T-cell (primary cell): ENCODE measurements at regions not wholly inside any gene's neighbourhood (a gene's known extent, or its start where the extent isn't known, plus 50 kb on each side); places are given as distances from the start of the nearest gene placed in this dataset.
A peak's percentile ranks its signal among the peaks of the same experiment; 100 is the strongest.
"Not testable (repeated sequence)": the region's sequence is repeated elsewhere in the genome, so short reads cannot be mapped to it uniquely, and the experiment has no call there.

Source experiments
- ATAC-seq, 4 experiments: fragments of 200-7000 bp in 3 of 4; fragments of 150-1000 bp in 1 of 4; cut with Tn5 transposase; replicated peaks in 1 of 4; 1 replicate in 3 of 4; 2 replicates in 1 of 4; pipeline ENCODE4 v1.10.0; 2021; ENCODE audit warnings: moderate library complexity in 3 of 4, mild to moderate bottlenecking in 2 of 4, moderate number of reproducible peaks in 1 of 4
- CTCF ChIA-PET, 2 donors: fragments of 300-600 bp; sonication (Branson Sonifier 250); formaldehyde crosslinking; loops; one replicate each; lab custom pipeline; 2022; ENCODE audit warnings: antibody characterized with exemption in 2 of 2; lab: Charles Lee
- POLR2A ChIA-PET, 2 donors: fragments of 300-600 bp; sonication (Branson Sonifier 250); formaldehyde crosslinking; loops; one replicate each; lab custom pipeline; 2022; ENCODE audit warnings: antibody characterized with exemption in 2 of 2; lab: Charles Lee
- DNase-seq, 35 experiments: peaks; one replicate each; pipeline versions ENCODE4 v3.0.0 to v3.0.0-alpha.2; 2013 to 2023
- H3K27ac ChIP-seq: one replicate; pipeline ENCODE4 v1.5.1; 2013; ENCODE audit warnings: low read length
- H3K27me3 ChIP-seq, 2 experiments: replicated peaks in 1 of 2; 1 replicate in 1 of 2; 2 replicates in 1 of 2; pipeline versions ENCODE4 v1.6.1 to v1.7.0; 2013; ENCODE audit warnings: low read length in 1 of 2, mixed read lengths in 1 of 2; ENCODE audit not compliant: control insufficient read depth in 2 of 2, insufficient read depth in 2 of 2; ENCODE audit errors: extremely low read depth in 1 of 2
- H3K36me3 ChIP-seq, 2 donors: 1 replicate in 1 of 2; 2 replicates in 1 of 2; pipeline versions ENCODE4 v1.6.1 to v1.7.0; 2013; ENCODE audit warnings: low read length in 1 of 2; ENCODE audit not compliant: control insufficient read depth in 2 of 2, insufficient read depth in 1 of 2; ENCODE audit errors: extremely low read depth in 1 of 2
- H3K4me1 ChIP-seq, 2 experiments: 1 replicate in 1 of 2; 2 replicates in 1 of 2; pipeline versions ENCODE4 v1.6.1 to v1.7.0; 2013; ENCODE audit warnings: low read length in 2 of 2, mixed read lengths in 1 of 2; ENCODE audit not compliant: insufficient read depth in 2 of 2, control insufficient read depth in 1 of 2; ENCODE audit errors: extremely low read depth in 1 of 2
- H3K4me3 ChIP-seq, 2 donors: 1 replicate in 1 of 2; 2 replicates in 1 of 2; pipeline versions ENCODE4 v1.5.1 to v1.7.0; 2013; ENCODE audit warnings: mild to moderate bottlenecking in 2 of 2, low read length in 1 of 2, moderate library complexity in 1 of 2; ENCODE audit not compliant: control insufficient read depth in 1 of 2; ENCODE audit errors: extremely low read depth in 1 of 2
- H3K9me3 ChIP-seq: 2 replicates; pipeline ENCODE4 v1.7.0; 2013
- H3K27ac Mint-ChIP-seq, 2 donors: one replicate each; pipeline ENCODE4 v1.8.0; 2020 to 2021; ENCODE audit warnings: mild to moderate bottlenecking in 2 of 2, mixed read lengths in 2 of 2
- H3K27me3 Mint-ChIP-seq, 2 donors: one replicate each; pipeline ENCODE4 v1.8.0; 2021 to 2022; ENCODE audit warnings: mixed read lengths in 2 of 2
- H3K36me3 Mint-ChIP-seq: one replicate; pipeline ENCODE4 v1.8.0; 2021; ENCODE audit warnings: mixed read lengths
- H3K4me1 Mint-ChIP-seq, 3 donors: one replicate each; pipeline ENCODE4 v1.8.0; 2020 to 2022; ENCODE audit warnings: mixed read lengths in 3 of 3, mild to moderate bottlenecking in 1 of 3
- H3K4me3 Mint-ChIP-seq, 3 donors: one replicate each; pipeline ENCODE4 v1.8.0; 2020 to 2022; ENCODE audit warnings: mild to moderate bottlenecking in 3 of 3, mixed read lengths in 3 of 3, moderate library complexity in 3 of 3
- H3K9me3 Mint-ChIP-seq, 3 donors: one replicate each; pipeline ENCODE4 v1.8.0; 2020 to 2022; ENCODE audit warnings: mixed read lengths in 3 of 3
- WGBS: methylation state at CpG from one replicate; pipeline ENCODE4 v1.1.5; 2013; ENCODE audit warnings: missing lambda C conversion rate; ENCODE audit not compliant: insufficient coverage; 5-methylcytosine and 5-hydroxymethylcytosine counted together

DNA sequence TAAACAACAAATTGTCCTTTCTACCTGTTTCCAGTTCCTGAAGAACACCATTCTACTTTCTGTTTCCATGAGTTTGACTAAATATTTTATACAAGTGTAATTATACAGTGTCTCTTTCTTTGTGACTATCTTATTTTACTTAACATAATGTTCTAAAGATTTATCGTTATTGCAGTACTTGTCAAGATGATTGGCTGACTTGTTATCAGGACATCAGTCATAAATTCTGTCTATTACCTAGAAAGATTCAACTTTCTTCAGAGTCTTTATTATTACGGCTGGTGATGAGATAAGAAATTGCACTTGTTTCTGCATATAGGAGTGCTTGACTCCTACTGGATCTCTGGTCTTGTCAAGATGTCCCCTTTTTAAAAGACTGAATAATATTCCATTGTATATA lies 93.9 kb upstream of the ZNF92 start:
- no peaks in the 10 kb centered on the region for H3K4me1 ChIP-seq
- POLR2A ChIA-PET: no interaction called here
- no peak overlapping the region for H3K27ac ChIP-seq
- no peaks in the 10 kb centered on the region for H3K9me3 ChIP-seq
- Mint-ChIP-seq H3K36me3 (no peaks in the 10 kb centered on the region), H3K9me3 (peaks cover 10 to 23% (median 10%) of the 10 kb centered on the region in 3 donors), H3K27me3 (peaks cover 25 to 44% of the 10 kb centered on the region in 2 donors), H3K27ac (no peak overlapping the region), H3K4me1 (no peaks in the 10 kb centered on the region), H3K4me3 (no peak overlapping the region)
- peaks cover 0 to 9% of the 10 kb centered on the region in 2 experiments for H3K27me3 ChIP-seq
- H3K4me3 ChIP-seq: no peak overlapping the region
- WGBS: no CpG with 5 or more reads among the region's 2 CpGs
- ATAC-seq: no peak
- CTCF ChIA-PET: no interaction called here
- no peaks in the 10 kb centered on the region for H3K36me3 ChIP-seq
- no peak for DNase-seq

DNA sequence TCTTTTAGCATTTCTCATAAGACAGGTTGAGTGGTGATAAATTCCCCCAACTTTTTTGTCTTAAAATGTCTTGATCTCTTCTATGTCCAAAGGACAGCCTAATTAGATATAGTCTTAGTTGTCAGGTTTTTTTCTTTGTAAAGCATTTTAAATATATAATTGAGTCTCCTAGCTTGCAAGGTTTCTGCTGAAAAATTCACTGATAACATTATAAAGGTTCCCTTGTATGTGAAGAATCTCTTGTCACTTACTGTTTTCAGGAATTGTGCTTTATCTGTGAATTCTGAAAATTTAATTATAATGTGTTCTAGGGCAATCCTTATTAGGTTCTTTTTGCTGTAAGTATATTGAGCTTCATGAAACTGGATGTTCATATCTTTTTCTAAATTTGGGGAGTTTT lies 96.8 kb upstream of the ZNF92 start:
- no peak overlapping the region for H3K4me3 ChIP-seq
- peaks cover 33 to 52% of the 10 kb centered on the region in 2 donors for H3K27me3 Mint-ChIP-seq
- no peak overlapping the region for H3K27ac ChIP-seq
- H3K36me3 Mint-ChIP-seq: no peaks in the 10 kb centered on the region
- ChIA-PET CTCF (no interaction called here), POLR2A (no interaction called here)
- DNase-seq: no peak
- peaks cover 2 to 16% of the 10 kb centered on the region in 2 experiments for H3K27me3 ChIP-seq
- no peaks in the 10 kb centered on the region for H3K9me3 ChIP-seq
- H3K9me3 Mint-ChIP-seq: peaks cover 7 to 27% (median 15%) of the 10 kb centered on the region in 3 donors
- no peak overlapping the region for H3K27ac Mint-ChIP-seq
- no peaks in the 10 kb centered on the region for H3K4me1 ChIP-seq
- no peaks in the 10 kb centered on the region for H3K4me1 Mint-ChIP-seq
- H3K4me3 Mint-ChIP-seq: no peak overlapping the region
- H3K36me3 ChIP-seq: no peaks in the 10 kb centered on the region
- ATAC-seq: no peak

- no CpG with 5 or more reads among the region's 2 CpGs for WGBS
- H3K9me3 Mint-ChIP-seq: peaks cover 6 to 16% (median 7%) of the 10 kb centered on the region in 3 donors
- H3K27ac Mint-ChIP-seq, POLR2A ChIA-PET, DNase-seq, H3K9me3 ChIP-seq, H3K4me1 ChIP-seq, ATAC-seq, CTCF ChIA-PET, H3K4me3 Mint-ChIP-seq, H3K27ac ChIP-seq, H3K36me3 ChIP-seq, H3K36me3 Mint-ChIP-seq, H3K4me3 ChIP-seq: not testable (repeated sequence)
- H3K27me3 Mint-ChIP-seq: peaks cover 45 to 50% of the 10 kb centered on the region in 2 donors
- peaks cover 9 to 26% of the 10 kb centered on the region in 2 experiments for H3K27me3 ChIP-seq
- peaks cover 6 to 17% (median 12%) of the 10 kb centered on the region in 3 donors for H3K4me1 Mint-ChIP-seq
Observed at GRCh38 chr7:65271502-65271901, 102.2 kb upstream of the ZNF92 start.

DNA sequence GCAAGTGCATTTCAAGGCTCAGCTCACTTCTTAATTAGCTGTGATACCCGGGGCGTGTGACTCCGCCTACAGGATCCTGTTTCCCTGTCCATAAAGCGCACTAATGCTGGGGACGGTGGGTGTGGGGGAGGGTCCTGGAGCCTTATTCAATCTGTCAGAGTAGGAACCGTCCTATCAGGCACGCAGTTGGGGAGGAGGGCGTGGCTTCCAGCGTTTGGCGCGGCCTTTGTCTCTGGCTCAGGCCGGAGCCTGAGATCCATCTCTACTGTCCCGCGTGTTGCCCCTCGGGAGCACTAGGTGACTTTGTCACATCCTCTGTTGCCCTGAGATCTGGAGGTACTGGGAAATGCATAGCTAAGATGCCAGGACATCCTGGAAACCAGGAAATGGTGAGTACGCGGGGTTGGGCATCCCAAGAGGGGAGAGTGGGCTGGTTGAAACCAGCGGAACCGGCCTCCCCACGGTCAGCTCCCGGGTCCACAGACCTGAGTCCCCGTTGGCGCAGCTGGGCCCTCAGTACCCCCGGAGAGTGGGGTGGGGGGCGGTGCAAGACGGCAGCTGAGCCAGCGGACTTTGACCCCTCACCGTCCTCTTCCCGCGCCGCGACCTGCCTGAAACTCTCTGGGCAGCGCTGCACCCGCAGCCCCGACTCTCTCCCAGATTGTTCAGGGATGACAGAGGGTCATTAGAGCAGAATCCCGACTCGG lies 104.4 kb upstream of the ZNF92 start:
- Histone ChIP-seq H3K27me3 (peaks cover 9 to 22% of the 10 kb centered on the region in 2 experiments), H3K9me3 (no peaks in the 10 kb centered on the region), H3K36me3 (no peaks in the 10 kb centered on the region), H3K27ac (no peak overlapping the region), H3K4me3 (peak overlapping the region; percentile 15 to 64), H3K4me1 (peaks cover 0 to 10% of the 10 kb centered on the region in 2 experiments)
- WGBS: 5% methylated on average over 36 of the region's 37 CpGs
- Mint-ChIP-seq H3K27me3 (peaks cover 38 to 46% of the 10 kb centered on the region in 2 donors), H3K27ac (no peak overlapping the region), H3K4me1 (peaks cover 6 to 17% (median 12%) of the 10 kb centered on the region in 3 donors), H3K9me3 (peaks cover 0 to 6% (median under 1%) of the 10 kb centered on the region in 3 donors), H3K4me3 (peak overlapping the region; percentile 66 to 72 (median 70)), H3K36me3 (no peaks in the 10 kb centered on the region)
- ChIA-PET CTCF (no interaction called here), POLR2A (no interaction called here)
- peak in 2 of 35 experiments; percentile 10 to 13 for DNase-seq
- ATAC-seq: peak in 2 of 4 experiments; percentile 37 to 62

GRCh38 chr7:65268782-65269149 lies 104.9 kb upstream of the ZNF92 start:
- H3K9me3 ChIP-seq: no peaks in the 10 kb centered on the region
- no CpG with 5 or more reads among the region's 3 CpGs for WGBS
- H3K4me1 ChIP-seq: peaks cover 0 to 10% of the 10 kb centered on the region in 2 experiments
- no peak overlapping the region for H3K27ac ChIP-seq
- no peak for DNase-seq
- peaks cover 9 to 20% of the 10 kb centered on the region in 2 experiments for H3K27me3 ChIP-seq
- H3K4me3 ChIP-seq: peak overlapping the region in 1 of 2 donors; percentile 64
- ChIA-PET CTCF (no interaction called here), POLR2A (no interaction called here)
- Mint-ChIP-seq H3K27ac (no peak overlapping the region), H3K36me3 (no peaks in the 10 kb centered on the region), H3K4me1 (peaks cover 6 to 17% (median 12%) of the 10 kb centered on the region in 3 donors), H3K9me3 (peaks cover 0 to 2% (median 0%) of the 10 kb centered on the region in 3 donors), H3K4me3 (peak overlapping the region; percentile 66 to 72 (median 70)), H3K27me3 (peaks cover 34 to 44% of the 10 kb centered on the region in 2 donors)
- ATAC-seq: no peak
- H3K36me3 ChIP-seq: no peaks in the 10 kb centered on the region

DNA sequence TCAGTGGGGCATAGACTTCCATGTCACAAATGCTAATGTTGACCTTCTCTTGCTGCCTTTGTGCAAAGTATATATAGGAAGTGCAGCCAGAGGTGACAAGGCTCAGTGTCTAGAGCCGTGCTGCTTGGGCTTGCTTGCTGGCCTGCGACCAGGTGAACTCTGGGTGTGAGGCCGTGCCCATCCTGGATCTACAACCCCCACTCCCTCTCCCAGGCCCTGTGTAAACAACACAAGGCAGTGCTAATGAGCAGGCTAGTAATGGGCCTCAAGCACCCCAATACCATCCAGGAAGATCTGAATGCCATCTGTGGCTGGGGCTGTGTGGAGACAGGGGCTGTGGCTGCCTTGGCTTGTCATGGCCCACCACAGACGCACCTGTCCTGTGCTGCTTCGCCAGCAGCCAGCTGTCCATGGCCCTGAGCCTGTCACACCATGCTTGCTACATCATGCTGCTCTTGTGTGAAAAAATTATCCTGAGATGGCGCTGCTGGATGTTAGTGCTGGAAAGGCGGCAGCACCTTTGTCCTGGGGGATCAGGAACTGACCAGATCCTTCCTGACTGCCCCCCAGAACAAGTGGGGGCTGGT lies 107.6 kb upstream of the ZNF92 start:
- POLR2A ChIA-PET: interaction anchor here in 1 of 2 donors (0.7 kb wide), 1 partner anchor 15 kb away, joined by 3 read pairs; no protein-coding TSS in a partner anchor
- no peak overlapping the region for H3K4me3 Mint-ChIP-seq
- peaks cover 0 to 10% of the 10 kb centered on the region in 2 experiments for H3K4me1 ChIP-seq
- DNase-seq: no peak
- no peak overlapping the region for H3K27ac Mint-ChIP-seq
- peaks cover 7 to 24% of the 10 kb centered on the region in 2 experiments for H3K27me3 ChIP-seq
- ATAC-seq: no peak
- H3K9me3 Mint-ChIP-seq: no peaks in the 10 kb centered on the region
- H3K9me3 ChIP-seq: no peaks in the 10 kb centered on the region
- no peaks in the 10 kb centered on the region for H3K36me3 ChIP-seq
- CTCF ChIA-PET: no interaction called here
- H3K36me3 Mint-ChIP-seq: no peaks in the 10 kb centered on the region
- 76% methylated on average over 4 of the region's 7 CpGs for WGBS
- no peak overlapping the region for H3K27ac ChIP-seq
- peaks cover 25 to 31% of the 10 kb centered on the region in 2 donors for H3K27me3 Mint-ChIP-seq
- H3K4me1 Mint-ChIP-seq: peaks cover 6 to 17% (median 12%) of the 10 kb centered on the region in 3 donors
- no peak overlapping the region for H3K4me3 ChIP-seq
